ENCODE measurements at regions not wholly inside any gene's neighbourhood (a gene's known extent, or its start where the extent isn't known, plus 50 kb on each side); places are given as distances from the start of the nearest gene placed in this dataset.

GRCh38 chr3:111359261-111360030, 182.6 kb upstream of the CD96 start:
- no peak overlapping the region for H3K27ac ChIP-seq (ENCODE audit: poor library complexity, severe bottlenecking)
- DNase-seq (ENCODE audit: low spot score) (no peak), ATAC-seq (ENCODE audit: low read depth) (no peak)
- H3K27me3 ChIP-seq (ENCODE audit: insufficient read depth, poor library complexity, severe bottlenecking), result no peaks in the 10 kb centered on the region
- H3K9me3 ChIP-seq (ENCODE audit: severe bottlenecking), result no peaks in the 10 kb centered on the region
- H3K36me3 ChIP-seq (ENCODE audit: low read depth), result no peaks in the 10 kb centered on the region
- no peak for TF ChIP-seq CTCF (IDR thresholded peaks at IDR 0.05; ENCODE audit: poor library complexity, severe bottlenecking)
- no peaks in the 10 kb centered on the region for H3K4me1 ChIP-seq (ENCODE audit: insufficient read depth, poor library complexity, severe bottlenecking)
- H3K4me3 ChIP-seq (ENCODE audit: severe bottlenecking), result no peak overlapping the region

GRCh38 chr3:111362381-111363009, 179.5 kb upstream of the CD96 start:
- Histone ChIP-seq H3K9me3 (ENCODE audit: severe bottlenecking) (no peaks in the 10 kb centered on the region), H3K36me3 (ENCODE audit: low read depth) (no peaks in the 10 kb centered on the region), H3K4me1 (ENCODE audit: insufficient read depth, poor library complexity, severe bottlenecking) (no peaks in the 10 kb centered on the region), H3K4me3 (ENCODE audit: severe bottlenecking) (no peak overlapping the region), H3K27ac (ENCODE audit: poor library complexity, severe bottlenecking) (no peak overlapping the region), H3K27me3 (ENCODE audit: insufficient read depth, poor library complexity, severe bottlenecking) (peaks cover 3% of the 10 kb centered on the region)
- ATAC-seq (ENCODE audit: low read depth) (no peak), DNase-seq (ENCODE audit: low spot score) (no peak)
- no peak for TF ChIP-seq CTCF (IDR thresholded peaks at IDR 0.05; ENCODE audit: poor library complexity, severe bottlenecking)

GRCh38 chr3:111366515-111366914, 175.5 kb upstream of the CD96 start:
- peaks cover 3% of the 10 kb centered on the region for H3K27me3 ChIP-seq (ENCODE audit: insufficient read depth, poor library complexity, severe bottlenecking)
- H3K36me3 ChIP-seq (ENCODE audit: low read depth), result no peaks in the 10 kb centered on the region
- H3K4me3 ChIP-seq (ENCODE audit: severe bottlenecking), result no peak overlapping the region
- ATAC-seq (ENCODE audit: low read depth), result no peak
- no peak for TF ChIP-seq CTCF (IDR thresholded peaks at IDR 0.05; ENCODE audit: poor library complexity, severe bottlenecking)
- no peak overlapping the region for H3K27ac ChIP-seq (ENCODE audit: poor library complexity, severe bottlenecking)
- no peaks in the 10 kb centered on the region for H3K9me3 ChIP-seq (ENCODE audit: severe bottlenecking)
- no peaks in the 10 kb centered on the region for H3K4me1 ChIP-seq (ENCODE audit: insufficient read depth, poor library complexity, severe bottlenecking)
- no peak for DNase-seq (ENCODE audit: low spot score)

GRCh38 chr3:111368056-111368455, 173.9 kb upstream of the CD96 start:
- H3K9me3 ChIP-seq (ENCODE audit: severe bottlenecking), result peaks cover 1% of the 10 kb centered on the region
- DNase-seq (ENCODE audit: low spot score) (no peak), ATAC-seq (ENCODE audit: low read depth) (no peak)
- H3K27ac ChIP-seq (ENCODE audit: poor library complexity, severe bottlenecking), result no peak overlapping the region
- no peak overlapping the region for H3K4me3 ChIP-seq (ENCODE audit: severe bottlenecking)
- TF ChIP-seq CTCF (IDR thresholded peaks at IDR 0.05; ENCODE audit: poor library complexity, severe bottlenecking), result no peak
- no peaks in the 10 kb centered on the region for H3K4me1 ChIP-seq (ENCODE audit: insufficient read depth, poor library complexity, severe bottlenecking)
- no peaks in the 10 kb centered on the region for H3K36me3 ChIP-seq (ENCODE audit: low read depth)
- peaks cover 3% of the 10 kb centered on the region for H3K27me3 ChIP-seq (ENCODE audit: insufficient read depth, poor library complexity, severe bottlenecking)

- no peak for TF ChIP-seq CTCF (IDR thresholded peaks at IDR 0.05; ENCODE audit: poor library complexity, severe bottlenecking)
Measured at GRCh38 chr3:111369958-111370357, 172.0 kb upstream of the CD96 start.

More at GRCh38 chr3:111369958-111370357, 172.0 kb upstream of the CD96 start:
- Histone ChIP-seq H3K9me3 (ENCODE audit: severe bottlenecking) (peaks cover 1% of the 10 kb centered on the region), H3K36me3 (ENCODE audit: low read depth) (no peaks in the 10 kb centered on the region), H3K27me3 (ENCODE audit: insufficient read depth, poor library complexity, severe bottlenecking) (peaks cover 3% of the 10 kb centered on the region), H3K27ac (ENCODE audit: poor library complexity, severe bottlenecking) (no peak overlapping the region), H3K4me3 (ENCODE audit: severe bottlenecking) (no peak overlapping the region), H3K4me1 (ENCODE audit: insufficient read depth, poor library complexity, severe bottlenecking) (no peaks in the 10 kb centered on the region)
- ATAC-seq (ENCODE audit: low read depth) (no peak), DNase-seq (ENCODE audit: low spot score) (no peak)
